ENCODE measurements at regions not wholly inside any gene's neighbourhood (a gene's known extent, or its start where the extent isn't known, plus 50 kb on each side); places are given as distances from the start of the nearest gene placed in this dataset.
"Not testable (repeated sequence)": the region's sequence is repeated elsewhere in the genome, so short reads cannot be mapped to it uniquely, and the experiment has no call there.

- DNase-seq = peak; percentile 88
These were observed 1232.3 kb upstream of the ZEB2 start for GRCh38 chr2:145752091-145752806.

GRCh38 chr2:145751629-145752028 lies 1231.7 kb upstream of the ZEB2 start:
- peak; percentile 81 for DNase-seq

DNA sequence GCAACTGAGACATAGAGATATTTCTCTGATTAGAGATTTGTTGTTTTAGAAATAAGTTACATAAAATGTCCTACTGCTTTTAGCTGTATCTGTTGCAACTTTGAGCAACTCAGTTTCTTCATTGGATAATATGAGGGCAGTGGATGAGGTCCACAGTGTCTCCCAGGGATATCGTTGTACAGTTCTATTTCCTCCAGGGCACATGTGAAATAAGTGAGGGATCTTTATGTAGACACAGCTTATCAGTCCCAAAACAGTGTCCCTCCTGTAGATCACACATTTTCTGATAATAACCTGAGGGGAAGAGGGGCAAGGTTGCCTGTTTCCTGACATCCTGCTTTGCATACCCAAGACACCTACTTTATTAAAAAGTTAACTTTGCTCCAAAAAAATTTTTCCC lies 1231.2 kb upstream of the ZEB2 start:
- peak; percentile 81 for DNase-seq

GRCh38 chr2:145750612-145751011 lies 1230.7 kb upstream of the ZEB2 start:
- DNase-seq = no peak

GRCh38 chr2:145750144-145750543 lies 1230.2 kb upstream of the ZEB2 start:
- peak; percentile 62 for DNase-seq

- peak; percentile 74 for DNase-seq
These were observed 1229.6 kb upstream of the ZEB2 start for GRCh38 chr2:145749556-145749955.

GRCh38 chr2:145748927-145749326 lies 1229.0 kb upstream of the ZEB2 start:
- DNase-seq = peak; percentile 87

DNA sequence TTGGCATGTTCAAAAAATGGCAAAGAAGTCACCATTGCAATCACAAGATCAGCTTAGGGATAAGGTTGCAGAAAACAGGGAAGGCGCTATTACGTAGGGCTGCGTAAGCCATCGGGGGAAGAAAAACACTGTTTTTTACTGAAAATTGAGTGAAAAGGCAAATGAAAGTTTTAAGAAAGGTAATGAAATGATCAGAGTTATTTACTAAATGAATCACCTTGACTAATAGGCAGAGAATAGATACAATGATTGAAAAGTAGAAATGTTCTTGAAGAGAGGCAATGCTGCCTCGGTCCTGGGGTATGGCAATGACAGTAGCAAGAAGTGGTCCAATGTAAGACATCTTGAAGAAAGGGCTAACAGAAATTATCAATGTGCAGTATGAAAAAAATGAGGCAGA lies 1227.8 kb upstream of the ZEB2 start:
- DNase-seq = no peak

- DNase-seq = not testable (repeated sequence)
These were observed 1225.4 kb upstream of the ZEB2 start for GRCh38 chr2:145745387-145745721.

DNA sequence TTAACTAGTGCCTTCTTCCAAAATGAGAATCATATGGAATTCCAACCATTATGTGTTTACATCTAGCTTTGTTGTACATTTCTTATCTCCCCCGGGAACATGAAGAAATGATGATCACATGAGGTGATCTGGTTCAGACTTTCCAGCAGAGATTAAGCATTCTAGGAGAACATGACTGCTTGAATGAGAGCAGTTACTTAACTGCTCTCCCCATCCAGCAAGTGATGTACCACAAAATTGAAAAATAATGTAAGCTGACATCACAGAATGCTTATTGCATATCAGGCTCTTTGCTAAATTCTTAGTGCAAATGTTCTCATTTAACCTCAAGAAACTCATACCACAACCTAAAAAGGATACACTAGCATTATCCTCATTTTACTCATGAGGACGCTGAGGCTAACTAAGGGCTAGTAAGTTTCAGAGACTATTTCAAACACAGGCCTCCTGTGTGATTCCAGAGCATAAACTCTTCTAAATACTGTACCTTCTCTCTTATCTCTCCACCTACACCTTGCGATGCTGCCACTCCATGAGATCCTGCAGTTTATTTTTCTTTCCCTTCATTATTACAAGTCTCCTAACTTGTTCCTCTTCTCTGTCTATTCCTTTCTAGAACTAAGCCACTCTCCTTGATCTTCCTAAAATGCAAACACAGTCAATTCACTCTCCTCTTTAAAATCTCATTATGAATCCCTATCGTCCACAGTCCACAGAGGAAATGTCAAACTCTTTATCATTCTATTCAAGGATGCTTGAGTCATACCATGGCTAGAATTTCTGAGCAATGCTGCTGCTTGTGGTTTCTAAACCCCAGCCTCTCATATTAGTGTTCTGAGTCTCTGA lies 1224.8 kb upstream of the ZEB2 start:
- peak; percentile 82 for DNase-seq

- peak; percentile 25 for DNase-seq
These were observed 1223.1 kb upstream of the ZEB2 start for GRCh38 chr2:145743011-145743410.

DNA sequence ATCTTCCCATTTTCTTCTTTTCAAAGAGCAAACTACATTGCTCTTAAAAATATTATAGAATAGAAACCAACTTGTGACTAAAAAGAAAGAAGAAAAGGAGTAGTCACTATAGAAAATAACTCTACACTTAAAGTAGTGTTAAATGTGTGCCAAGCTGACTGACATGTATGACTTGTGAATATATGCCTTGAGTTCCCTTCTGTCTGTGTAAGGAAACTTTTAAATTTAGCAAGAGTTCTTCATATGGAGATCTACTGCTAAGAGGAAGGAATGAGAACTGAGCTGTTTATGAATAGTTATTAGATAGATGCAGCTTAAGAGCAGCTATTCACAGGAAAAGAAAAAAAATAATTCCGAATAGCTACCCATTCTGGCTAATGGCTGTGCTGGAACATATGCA lies 1221.7 kb upstream of the ZEB2 start:
- DNase-seq = peak; percentile 43

DNA sequence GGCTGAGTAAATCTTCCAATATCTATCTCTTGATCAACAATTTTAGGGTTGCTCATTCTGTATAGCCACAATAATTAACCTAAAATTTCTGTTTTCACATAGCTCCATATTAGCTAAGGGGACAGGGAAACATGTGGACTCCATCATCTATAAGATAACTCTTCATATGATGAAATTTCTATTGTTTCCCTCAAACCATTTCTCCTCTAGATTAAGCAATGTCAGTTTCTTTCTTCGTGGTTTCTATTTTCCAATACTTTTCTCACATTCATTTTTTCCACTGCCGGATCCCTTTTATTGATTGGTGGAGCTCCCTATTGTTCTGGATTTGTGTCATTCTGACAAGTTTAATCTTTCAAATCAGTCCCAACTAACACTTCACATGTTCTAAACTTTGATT lies 1221.3 kb upstream of the ZEB2 start:
- DNase-seq = peak; percentile 43

DNA sequence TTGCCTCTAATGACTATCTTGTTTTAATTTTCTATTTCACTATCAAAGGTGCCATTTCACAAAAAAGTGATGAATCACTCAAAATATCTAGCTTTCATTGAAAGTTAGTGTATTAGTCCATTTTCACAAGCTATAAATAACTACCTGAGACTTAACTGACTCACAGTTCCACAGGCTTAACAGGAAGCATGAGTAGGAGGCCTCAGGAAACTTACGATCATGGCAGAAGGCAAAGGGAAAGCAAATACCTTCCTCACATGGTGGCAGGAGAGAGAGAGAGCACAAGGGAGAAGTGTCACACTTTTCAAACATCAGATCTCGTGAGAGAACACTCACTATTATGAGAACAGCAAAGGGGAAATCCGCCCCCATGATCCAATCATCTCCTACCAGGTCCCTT lies 1220.4 kb upstream of the ZEB2 start:
- DNase-seq = no peak

DNA sequence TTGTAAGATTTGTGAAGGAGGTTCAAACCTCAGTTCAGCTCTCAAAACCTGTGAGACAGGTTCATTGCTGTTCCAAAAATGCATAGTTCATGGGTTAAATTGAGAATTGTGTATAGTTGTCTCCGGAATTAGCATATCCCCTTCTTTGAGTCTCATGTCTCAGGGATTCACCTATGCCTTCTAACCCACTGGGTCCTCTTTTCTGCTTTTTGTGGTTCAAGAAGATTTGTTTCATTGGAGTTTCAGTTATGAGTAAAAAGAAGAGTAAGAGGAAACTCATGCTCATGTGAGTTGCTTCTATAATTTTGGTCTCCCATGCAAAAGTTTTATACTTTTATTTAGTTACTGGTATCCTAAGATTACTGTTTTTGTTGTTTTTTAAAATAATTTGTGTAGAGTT lies 1219.8 kb upstream of the ZEB2 start:
- DNase-seq = no peak

- DNase-seq = no peak
These were observed 1217.0 kb upstream of the ZEB2 start for GRCh38 chr2:145736871-145737270.

- DNase-seq = no peak
These were observed 1211.5 kb upstream of the ZEB2 start for GRCh38 chr2:145731467-145731866.

DNA sequence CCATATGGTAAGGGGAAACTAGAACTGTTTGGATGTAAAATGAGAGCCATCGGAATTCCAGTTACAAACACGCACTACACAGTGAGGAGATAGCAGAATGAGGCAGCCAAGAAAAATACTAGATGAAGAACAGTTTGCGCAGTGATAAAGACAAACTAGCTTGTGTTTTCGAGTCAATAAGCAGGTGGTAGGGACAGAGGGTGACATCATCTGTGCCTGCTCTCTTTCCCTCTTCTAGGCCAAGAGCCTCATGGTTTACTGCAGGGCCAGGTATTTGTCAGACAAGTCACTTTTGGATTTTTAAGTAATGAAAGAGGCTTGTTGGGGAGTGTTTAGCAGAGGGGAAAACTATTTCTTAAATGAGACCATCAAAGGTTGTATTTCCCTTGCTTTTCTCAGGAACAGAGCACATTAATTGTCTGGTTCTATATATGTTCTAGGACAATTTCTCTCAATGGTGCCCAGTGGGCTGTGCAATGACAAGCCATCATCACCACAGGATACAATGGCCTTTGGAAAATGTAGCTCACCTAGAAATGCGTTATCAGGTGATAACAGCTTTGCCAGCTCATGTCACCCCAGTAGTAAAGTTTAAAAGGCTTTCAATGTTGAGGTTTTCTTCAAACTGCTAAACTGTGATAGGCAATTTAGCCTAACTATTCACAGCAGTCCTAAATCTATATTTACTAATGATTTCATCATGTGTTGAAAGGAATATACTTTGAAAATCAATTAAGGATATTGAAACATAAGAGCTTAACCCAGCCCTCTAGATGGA lies 1210.3 kb upstream of the ZEB2 start:
- peak; percentile 34 for DNase-seq

DNA sequence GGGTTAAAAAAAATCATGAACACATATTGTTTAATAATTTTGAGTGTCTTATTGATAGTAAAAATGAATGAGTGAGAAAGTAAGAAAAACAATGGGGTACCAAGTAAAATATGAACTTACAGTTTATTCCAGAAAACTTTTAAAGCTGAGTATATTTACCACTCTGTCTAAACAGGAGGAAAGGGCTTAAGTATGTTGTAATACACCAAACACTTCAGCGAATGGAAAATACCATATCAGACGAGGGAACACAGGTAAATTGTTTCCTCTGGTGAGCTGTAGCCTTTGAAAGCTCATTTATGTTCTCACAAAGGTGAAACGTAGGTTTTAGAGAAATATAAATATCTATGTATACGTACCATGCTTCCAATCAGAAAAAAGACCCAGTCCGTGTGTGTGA lies 1209.6 kb upstream of the ZEB2 start:
- DNase-seq = no peak

GRCh38 chr2:145728511-145728910 lies 1208.6 kb upstream of the ZEB2 start:
- DNase-seq = no peak

GRCh38 chr2:145725876-145726275 lies 1206.0 kb upstream of the ZEB2 start:
- no peak for DNase-seq

GRCh38 chr2:145724311-145724898 lies 1204.5 kb upstream of the ZEB2 start:
- DNase-seq = peak; percentile 67

DNA sequence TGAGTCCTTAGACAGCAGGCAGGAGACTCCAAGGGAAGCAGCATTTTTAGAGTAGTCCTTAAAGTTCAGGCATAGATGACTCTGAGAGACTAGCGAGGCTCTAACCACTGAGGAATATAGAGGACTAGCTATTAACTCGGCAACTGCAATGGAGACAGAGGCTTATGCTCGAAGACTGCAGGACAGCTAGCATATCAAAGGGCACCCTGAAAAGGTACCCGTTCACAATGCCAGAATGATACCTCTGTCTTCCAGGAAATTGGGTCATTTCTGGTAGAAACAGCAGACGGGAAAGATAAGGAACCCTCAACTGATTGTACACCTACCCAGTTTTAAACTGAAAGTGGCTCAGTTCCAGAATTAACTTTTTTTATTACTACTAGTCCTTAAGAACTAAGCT lies 1204.0 kb upstream of the ZEB2 start:
- peak; percentile 91 for DNase-seq

Data from OCI-M1 (cell line).